Esophagus squamous epithelium (tissue), 4 donors: ENCODE measurements at regions not wholly inside any gene's neighbourhood (a gene's known extent, or its start where the extent isn't known, plus 50 kb on each side); places are given as distances from the start of the nearest gene placed in this dataset.

Source experiments
- CTCF ChIP-seq, 6 experiments: fragments of 450-650 bp in 4 of 6; fragments of 200-600 bp in 2 of 6; sonication (generic) in 2 of 6; IDR thresholded peaks; one replicate each; pipeline ENCODE4 v1.5.1; 2016 to 2019; ENCODE audit warnings: antibody characterized with exemption in 6 of 6, mild to moderate bottlenecking in 4 of 6, moderate library complexity in 4 of 6
- POLR2A ChIP-seq, 4 donors: fragments of 450-650 bp; IDR thresholded peaks; one replicate each; pipeline ENCODE4 v1.6.1; 2017; ENCODE audit warnings: antibody characterized with exemption in 4 of 4, mild to moderate bottlenecking in 4 of 4, moderate library complexity in 3 of 4

- TF ChIP-seq POLR2A (IDR thresholded peaks at IDR 0.05) (no peak), CTCF (IDR thresholded peaks at IDR 0.05) (no peak)
These were observed 88.8 kb downstream of the CHST1 start for GRCh38 chr11:45576461-45577215.
